CD4-positive, CD25-positive, alpha-beta regulatory T cell (primary cell): ENCODE measurements at regions not wholly inside any gene's neighbourhood (a gene's known extent, or its start where the extent isn't known, plus 50 kb on each side); places are given as distances from the start of the nearest gene placed in this dataset.

Experiments used
- ATAC-seq, 2 donors: fragments of 150-1000 bp; cut with Tn5 transposase; one replicate each; pipeline ENCODE4 v1.10.0; 2021; ENCODE audit warnings: low read depth in 2 of 2, moderate number of reproducible peaks in 2 of 2, moderate library complexity in 1 of 2
- DNase-seq, 3 donors: peaks; one replicate each; pipeline versions ENCODE4 v3.0.0 to v3.0.0-alpha.2; 2012 to 2022; ENCODE audit warnings: mixed read lengths in 1 of 3
- H3K27ac ChIP-seq: one replicate; pipeline ENCODE4 v1.7.0; 2013; ENCODE audit warnings: mild to moderate bottlenecking, low read length; ENCODE audit not compliant: insufficient read depth, poor library complexity, severe bottlenecking
- H3K27me3 ChIP-seq: one replicate; pipeline ENCODE4 v1.7.0; 2013; ENCODE audit warnings: low read length; ENCODE audit not compliant: control insufficient read depth, insufficient read depth
- H3K36me3 ChIP-seq: one replicate; pipeline ENCODE4 v1.7.0; 2013; ENCODE audit warnings: mild to moderate bottlenecking, low read length, moderate library complexity; ENCODE audit not compliant: control insufficient read depth, insufficient read depth
- H3K4me1 ChIP-seq: 2 replicates; pipeline ENCODE4 v1.7.0; 2013; ENCODE audit warnings: mild to moderate bottlenecking, low read length; ENCODE audit not compliant: insufficient read depth, control insufficient read depth, poor library complexity, severe bottlenecking
- H3K4me3 ChIP-seq: one replicate; pipeline ENCODE4 v1.7.0; 2013; ENCODE audit warnings: low read depth, mild to moderate bottlenecking, low read length, moderate library complexity
- H3K9me3 ChIP-seq, 2 experiments: 1 replicate in 1 of 2; 2 replicates in 1 of 2; pipeline ENCODE4 v1.7.0; 2013; ENCODE audit warnings: low read length in 2 of 2, mild to moderate bottlenecking in 1 of 2, moderate library complexity in 1 of 2; ENCODE audit not compliant: control insufficient read depth in 2 of 2
- H3K27ac Mint-ChIP-seq, 3 donors: one replicate each; pipeline ENCODE4 v1.8.0; 2020 to 2022; ENCODE audit warnings: mild to moderate bottlenecking in 3 of 3, mixed read lengths in 3 of 3, moderate library complexity in 2 of 3
- H3K27me3 Mint-ChIP-seq: one replicate; pipeline ENCODE4 v1.8.0; 2022; ENCODE audit warnings: mild to moderate bottlenecking, mixed read lengths
- H3K36me3 Mint-ChIP-seq: one replicate; pipeline ENCODE4 v1.8.0; 2020; ENCODE audit warnings: mixed read lengths
- H3K4me1 Mint-ChIP-seq, 4 donors: one replicate each; pipeline ENCODE4 v1.8.0; 2020 to 2022; ENCODE audit warnings: mixed read lengths in 4 of 4, mild to moderate bottlenecking in 1 of 4
- H3K4me3 Mint-ChIP-seq, 4 donors: one replicate each; pipeline ENCODE4 v1.8.0; 2020 to 2022; ENCODE audit warnings: mild to moderate bottlenecking in 4 of 4, mixed read lengths in 4 of 4, moderate library complexity in 3 of 4
- H3K9me3 Mint-ChIP-seq, 7 donors: one replicate each; pipeline ENCODE4 v1.8.0; 2020 to 2022; ENCODE audit warnings: mixed read lengths in 7 of 7, mild to moderate bottlenecking in 3 of 7, moderate library complexity in 2 of 7

- H3K9me3 ChIP-seq = peaks cover 5 to 8% of the 10 kb centered on the region in 2 experiments
- Mint-ChIP-seq H3K27me3 (peaks cover 35% of the 10 kb centered on the region), H3K27ac (no peak overlapping the region), H3K4me1 (peaks cover 0 to 6% (median 0%) of the 10 kb centered on the region in 4 donors), H3K36me3 (no peaks in the 10 kb centered on the region), H3K4me3 (no peak overlapping the region), H3K9me3 (peaks cover 2 to 22% (median 9%) of the 10 kb centered on the region in 7 donors)
- H3K27ac ChIP-seq = no peak overlapping the region
- H3K4me3 ChIP-seq = no peak overlapping the region
- H3K27me3 ChIP-seq = peaks cover 21% of the 10 kb centered on the region
- no peaks in the 10 kb centered on the region for H3K36me3 ChIP-seq
- no peaks in the 10 kb centered on the region for H3K4me1 ChIP-seq
- ATAC-seq (no peak), DNase-seq (no peak)
Measured at GRCh38 chr7:8314566-8314965, 52.6 kb upstream of the ICA1 start.

GRCh38 chr7:8319115-8319514 lies 57.1 kb upstream of the ICA1 start:
- H3K36me3 ChIP-seq = no peaks in the 10 kb centered on the region
- no peak overlapping the region for H3K27ac Mint-ChIP-seq
- H3K4me1 ChIP-seq = no peaks in the 10 kb centered on the region
- ATAC-seq = no peak
- no peak overlapping the region for H3K4me3 Mint-ChIP-seq
- DNase-seq = no peak
- peaks cover 13% of the 10 kb centered on the region for H3K27me3 ChIP-seq
- peaks cover 0 to 6% (median 0%) of the 10 kb centered on the region in 4 donors for H3K4me1 Mint-ChIP-seq
- H3K27ac ChIP-seq = no peak overlapping the region
- peaks cover 2 to 4% of the 10 kb centered on the region in 2 experiments for H3K9me3 ChIP-seq
- H3K4me3 ChIP-seq = no peak overlapping the region
- peaks cover 29% of the 10 kb centered on the region for H3K27me3 Mint-ChIP-seq
- H3K36me3 Mint-ChIP-seq = no peaks in the 10 kb centered on the region
- peaks cover 2 to 15% (median 10%) of the 10 kb centered on the region in 7 donors for H3K9me3 Mint-ChIP-seq

GRCh38 chr7:8320174-8320573 lies 58.2 kb upstream of the ICA1 start:
- no peak for ATAC-seq
- Histone ChIP-seq H3K27ac (no peak overlapping the region), H3K4me1 (no peaks in the 10 kb centered on the region), H3K9me3 (peaks cover 0 to 2% of the 10 kb centered on the region in 2 experiments), H3K27me3 (peaks cover 10% of the 10 kb centered on the region), H3K36me3 (no peaks in the 10 kb centered on the region), H3K4me3 (no peak overlapping the region)
- Mint-ChIP-seq H3K27me3 (peaks cover 29% of the 10 kb centered on the region), H3K4me3 (no peak overlapping the region), H3K27ac (peak overlapping the region in 1 of 3 donors; percentile 20), H3K36me3 (no peaks in the 10 kb centered on the region), H3K4me1 (peaks cover 0 to 6% (median 0%) of the 10 kb centered on the region in 4 donors), H3K9me3 (peaks cover 2 to 13% (median 9%) of the 10 kb centered on the region in 7 donors)
- DNase-seq = no peak

GRCh38 chr7:8321312-8321711 lies 59.3 kb upstream of the ICA1 start:
- H3K36me3 Mint-ChIP-seq = no peaks in the 10 kb centered on the region
- H3K27me3 ChIP-seq = peaks cover 14% of the 10 kb centered on the region
- no peak for ATAC-seq

GRCh38 chr7:8322667-8323066 lies 60.7 kb upstream of the ICA1 start:
- Histone ChIP-seq H3K4me1 (no peaks in the 10 kb centered on the region), H3K9me3 (peaks cover 0 to under 1% of the 10 kb centered on the region in 2 experiments), H3K27ac (no peak overlapping the region), H3K36me3 (no peaks in the 10 kb centered on the region), H3K27me3 (peaks cover 11% of the 10 kb centered on the region), H3K4me3 (no peak overlapping the region)
- ATAC-seq = no peak
- H3K4me3 Mint-ChIP-seq = no peak overlapping the region
- DNase-seq = no peak
- no peak overlapping the region for H3K27ac Mint-ChIP-seq
- no peaks in the 10 kb centered on the region for H3K36me3 Mint-ChIP-seq
- peaks cover 22% of the 10 kb centered on the region for H3K27me3 Mint-ChIP-seq
- H3K4me1 Mint-ChIP-seq = no peaks in the 10 kb centered on the region
- H3K9me3 Mint-ChIP-seq = peaks cover 0 to 13% (median 7%) of the 10 kb centered on the region in 7 donors

More at GRCh38 chr7:8321312-8321711, 59.3 kb upstream of the ICA1 start:
- Mint-ChIP-seq H3K27me3 (peaks cover 29% of the 10 kb centered on the region), H3K9me3 (peaks cover 2 to 13% (median 8%) of the 10 kb centered on the region in 7 donors), H3K4me3 (no peak overlapping the region), H3K27ac (no peak overlapping the region), H3K4me1 (peaks cover 0 to 6% (median 0%) of the 10 kb centered on the region in 4 donors)
- peaks cover 0 to 2% of the 10 kb centered on the region in 2 experiments for H3K9me3 ChIP-seq
- no peaks in the 10 kb centered on the region for H3K36me3 ChIP-seq
- DNase-seq = no peak
- no peaks in the 10 kb centered on the region for H3K4me1 ChIP-seq
- H3K4me3 ChIP-seq = no peak overlapping the region
- H3K27ac ChIP-seq = no peak overlapping the region

- H3K9me3 Mint-ChIP-seq = peaks cover 0 to 4% (median 0%) of the 10 kb centered on the region in 7 donors
- H3K36me3 ChIP-seq = no peaks in the 10 kb centered on the region
- no peak overlapping the region for H3K4me3 ChIP-seq
- no peak for DNase-seq
- H3K27me3 ChIP-seq = peaks cover 12% of the 10 kb centered on the region
- H3K27me3 Mint-ChIP-seq = peaks cover 10% of the 10 kb centered on the region
- H3K4me1 Mint-ChIP-seq = no peaks in the 10 kb centered on the region
- no peak overlapping the region for H3K4me3 Mint-ChIP-seq
- no peaks in the 10 kb centered on the region for H3K36me3 Mint-ChIP-seq
- H3K27ac ChIP-seq = no peak overlapping the region
- no peaks in the 10 kb centered on the region for H3K4me1 ChIP-seq
- no peaks in the 10 kb centered on the region for H3K9me3 ChIP-seq
- no peak for ATAC-seq
- no peak overlapping the region for H3K27ac Mint-ChIP-seq
Measured at GRCh38 chr7:8325067-8325466, 63.1 kb upstream of the ICA1 start.

GRCh38 chr7:8327199-8327598 lies 65.2 kb upstream of the ICA1 start:
- peaks cover 17% of the 10 kb centered on the region for H3K27me3 Mint-ChIP-seq
- Histone ChIP-seq H3K4me1 (no peaks in the 10 kb centered on the region), H3K27ac (no peak overlapping the region), H3K9me3 (no peaks in the 10 kb centered on the region), H3K27me3 (peaks cover 14% of the 10 kb centered on the region), H3K4me3 (no peak overlapping the region), H3K36me3 (no peaks in the 10 kb centered on the region)
- H3K27ac Mint-ChIP-seq = no peak overlapping the region
- H3K9me3 Mint-ChIP-seq = peaks cover 0 to 4% (median 0%) of the 10 kb centered on the region in 7 donors
- DNase-seq (no peak), ATAC-seq (no peak)
- no peaks in the 10 kb centered on the region for H3K4me1 Mint-ChIP-seq
- H3K4me3 Mint-ChIP-seq = no peak overlapping the region
- H3K36me3 Mint-ChIP-seq = no peaks in the 10 kb centered on the region

GRCh38 chr7:8338206-8338605 lies 76.2 kb upstream of the ICA1 start:
- Mint-ChIP-seq H3K27me3 (peaks cover 5% of the 10 kb centered on the region), H3K36me3 (no peaks in the 10 kb centered on the region), H3K4me3 (no peak overlapping the region), H3K9me3 (no peaks in the 10 kb centered on the region), H3K27ac (no peak overlapping the region), H3K4me1 (no peaks in the 10 kb centered on the region)
- no peaks in the 10 kb centered on the region for H3K36me3 ChIP-seq
- no peaks in the 10 kb centered on the region for H3K4me1 ChIP-seq
- H3K27ac ChIP-seq = no peak overlapping the region
- DNase-seq = no peak
- no peak for ATAC-seq
- H3K4me3 ChIP-seq = no peak overlapping the region
- peaks cover 5% of the 10 kb centered on the region for H3K27me3 ChIP-seq
- no peaks in the 10 kb centered on the region for H3K9me3 ChIP-seq
